Keratinocyte (primary cell): ENCODE measurements at regions not wholly inside any gene's neighbourhood (a gene's known extent, or its start where the extent isn't known, plus 50 kb on each side); places are given as distances from the start of the nearest gene placed in this dataset.

ENCODE experiments used
- DNase-seq: peaks from one replicate; pipeline ENCODE4 v3.0.0-alpha.2; 2011; ENCODE audit warnings: low read depth, missing footprints, low spot score
- FAIRE-seq: peaks from 2 replicates; lab custom pipeline; 2011; peaks lifted over from hg19 to GRCh38; lab: Jason Lieb, UNC
- H2AFZ ChIP-seq: 2 replicates; pipeline ENCODE4 v1.6.0; 2012; ENCODE audit warnings: low read length, control low read depth, inconsistent platforms; ENCODE audit not compliant: control insufficient read depth
- H3K27ac ChIP-seq: 2 replicates; pipeline ENCODE4 v1.5.1; 2011; ENCODE audit warnings: low read length; ENCODE audit not compliant: control insufficient read depth, insufficient read depth
- H3K27me3 ChIP-seq: 3 replicates; pipeline ENCODE4 v1.6.0; 2011; ENCODE audit warnings: low read length; ENCODE audit not compliant: control insufficient read depth, insufficient read depth; ENCODE audit errors: extremely low read depth
- H3K36me3 ChIP-seq, 2 experiments: 2 replicates in 1 of 2; 3 replicates in 1 of 2; pipeline ENCODE4 v1.5.1; 2011; ENCODE audit warnings: low read length in 2 of 2, mild to moderate bottlenecking in 1 of 2; ENCODE audit not compliant: control insufficient read depth in 2 of 2, insufficient read depth in 2 of 2; ENCODE audit errors: extremely low read depth in 1 of 2
- H3K4me1 ChIP-seq: 3 replicates; pipeline ENCODE4 v1.5.1; 2011; ENCODE audit warnings: low read length; ENCODE audit not compliant: control insufficient read depth, insufficient read depth; ENCODE audit errors: extremely low read depth
- H3K4me2 ChIP-seq: 3 replicates; pipeline ENCODE4 v1.6.0; 2011; ENCODE audit warnings: low read depth, low read length; ENCODE audit not compliant: control insufficient read depth, insufficient read depth; ENCODE audit errors: extremely low read depth
- H3K4me3 ChIP-seq, 3 experiments: fragments of 200-600 bp in 1 of 3; sonication (generic) in 1 of 3; 2 replicates in 2 of 3; 3 replicates in 1 of 3; pipeline ENCODE4 v1.5.1; 2011 to 2016; ENCODE audit warnings: low read length in 3 of 3, mild to moderate bottlenecking in 3 of 3, control low read depth in 2 of 3, inconsistent platforms in 1 of 3, low read depth in 1 of 3, mixed read lengths in 1 of 3, mixed run types in 1 of 3, moderate library complexity in 1 of 3; ENCODE audit not compliant: control insufficient read depth in 2 of 3, insufficient read depth in 2 of 3; ENCODE audit errors: extremely low read depth in 1 of 3
- H3K79me2 ChIP-seq: 2 replicates; pipeline ENCODE4 v1.6.0; 2012; ENCODE audit warnings: low read length; ENCODE audit not compliant: control insufficient read depth, insufficient read depth
- H3K9ac ChIP-seq: 3 replicates; pipeline ENCODE4 v1.6.0; 2011; ENCODE audit warnings: low read length; ENCODE audit not compliant: control insufficient read depth, insufficient read depth; ENCODE audit errors: extremely low read depth
- H3K9me1 ChIP-seq: 3 replicates; pipeline ENCODE4 v1.6.0; 2011; ENCODE audit warnings: low read length; ENCODE audit not compliant: control insufficient read depth, insufficient read depth; ENCODE audit errors: extremely low read depth
- H3K9me3 ChIP-seq: 2 replicates; pipeline ENCODE4 v1.5.1; 2012; ENCODE audit warnings: low read depth, low read length; ENCODE audit not compliant: control insufficient read depth
- H4K20me1 ChIP-seq: 3 replicates; pipeline ENCODE4 v1.6.0; 2011; ENCODE audit warnings: low read length; ENCODE audit not compliant: control insufficient read depth, insufficient read depth; ENCODE audit errors: extremely low read depth
- EZH2 ChIP-seq: IDR thresholded peaks from one replicate; pipeline ENCODE4 v1.6.1; 2012; ENCODE audit warnings: inconsistent platforms, mild to moderate bottlenecking, low read length, moderate library complexity
- dilution Hi-C: fragments of 300-500 bp; cut with MboI; formaldehyde crosslinking; loops from one replicate; pipeline ENCODE4 v1.7.0; 2020; ENCODE audit warnings: low sequenced_read_pairs; ENCODE audit not compliant: extremely low pct_ligation_motif_present
- TF ChIP-seq, protein P1 (sequence below), 3 experiments: IDR thresholded peaks in 1 of 3; conservative IDR thresholded peaks in 1 of 3; optimal IDR thresholded peaks in 1 of 3; 2 replicates in 2 of 3; 3 replicates in 1 of 3; pipeline versions ENCODE3 to v1.5.1; 2011; ENCODE audit warnings: low read length in 3 of 3, mild to moderate bottlenecking in 3 of 3, moderate library complexity in 2 of 3, control low read depth in 1 of 3, inconsistent platforms in 1 of 3; ENCODE audit not compliant: insufficient read depth in 2 of 3; ENCODE audit errors: extremely low read depth in 1 of 3

- Histone ChIP-seq H3K79me2 (no peaks in the 10 kb centered on the region), H3K9me1 (no peaks in the 10 kb centered on the region), H2AFZ (no peak overlapping the region), H3K4me2 (no peak overlapping the region), H3K36me3 (no peaks in the 10 kb centered on the region), H3K27me3 (no peaks in the 10 kb centered on the region), H3K9ac (no peak overlapping the region), H3K9me3 (no peaks in the 10 kb centered on the region), H4K20me1 (no peaks in the 10 kb centered on the region), H3K4me1 (no peaks in the 10 kb centered on the region), H3K27ac (no peak overlapping the region), H3K4me3 (no peak overlapping the region)
- dilution Hi-C loops: no loop called here
- DNase-seq (no peak), FAIRE-seq (no peak)
- no peak for TF ChIP-seq EZH2
- TF ChIP-seq, protein P1, sequence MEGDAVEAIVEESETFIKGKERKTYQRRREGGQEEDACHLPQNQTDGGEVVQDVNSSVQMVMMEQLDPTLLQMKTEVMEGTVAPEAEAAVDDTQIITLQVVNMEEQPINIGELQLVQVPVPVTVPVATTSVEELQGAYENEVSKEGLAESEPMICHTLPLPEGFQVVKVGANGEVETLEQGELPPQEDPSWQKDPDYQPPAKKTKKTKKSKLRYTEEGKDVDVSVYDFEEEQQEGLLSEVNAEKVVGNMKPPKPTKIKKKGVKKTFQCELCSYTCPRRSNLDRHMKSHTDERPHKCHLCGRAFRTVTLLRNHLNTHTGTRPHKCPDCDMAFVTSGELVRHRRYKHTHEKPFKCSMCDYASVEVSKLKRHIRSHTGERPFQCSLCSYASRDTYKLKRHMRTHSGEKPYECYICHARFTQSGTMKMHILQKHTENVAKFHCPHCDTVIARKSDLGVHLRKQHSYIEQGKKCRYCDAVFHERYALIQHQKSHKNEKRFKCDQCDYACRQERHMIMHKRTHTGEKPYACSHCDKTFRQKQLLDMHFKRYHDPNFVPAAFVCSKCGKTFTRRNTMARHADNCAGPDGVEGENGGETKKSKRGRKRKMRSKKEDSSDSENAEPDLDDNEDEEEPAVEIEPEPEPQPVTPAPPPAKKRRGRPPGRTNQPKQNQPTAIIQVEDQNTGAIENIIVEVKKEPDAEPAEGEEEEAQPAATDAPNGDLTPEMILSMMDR (optimal IDR thresholded peaks at IDR 0.05 in 1 of 3, IDR thresholded peaks at IDR 0.05 in 1 of 3, conservative IDR thresholded peaks at IDR 0.05 in 1 of 3; ENCODE audit: extremely low read depth in 1 of 3, insufficient read depth in 2 of 3, low read length in 3 of 3): no peak
These were observed 50.6 kb upstream of the SLC45A1 start for GRCh38 chr1:8267307-8267706.

DNA sequence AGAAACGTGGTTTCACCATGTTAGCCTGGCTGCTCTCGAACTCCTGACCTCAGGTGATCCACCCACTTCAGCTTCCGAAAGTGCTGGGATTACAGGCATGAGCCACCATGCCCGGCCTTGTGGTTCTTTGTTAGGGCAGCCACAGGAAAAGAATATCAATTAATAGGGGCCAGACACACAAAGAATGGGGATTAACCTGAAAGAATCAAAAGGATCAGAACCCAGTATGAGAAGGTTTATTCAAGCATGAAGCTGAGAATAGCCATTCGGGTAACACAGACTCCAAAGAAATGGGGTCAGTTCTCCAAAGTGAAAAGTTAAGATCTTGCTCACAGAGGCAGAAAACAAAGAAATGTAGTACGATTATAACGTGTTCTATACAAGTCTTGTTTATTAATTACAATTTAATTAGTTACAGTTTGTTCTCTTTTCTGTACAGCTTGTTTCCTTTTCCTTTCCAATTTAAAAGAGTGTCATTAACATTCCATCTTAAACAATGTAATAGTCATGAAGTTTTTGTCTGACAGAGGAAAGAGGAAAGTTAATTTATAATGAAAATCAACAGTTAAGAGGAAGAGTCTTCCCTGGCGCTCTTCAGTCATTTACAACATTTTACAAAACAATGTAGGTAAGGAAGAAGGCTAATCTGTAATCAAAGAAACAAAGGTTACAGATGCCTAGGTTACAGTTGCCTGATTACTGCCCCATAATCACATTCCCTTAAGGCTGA is 51.3 kb upstream of the SLC45A1 start:
- no peak for FAIRE-seq

More for the DNA sequence above, 51.3 kb upstream of the SLC45A1 start:
- Histone ChIP-seq H3K9ac (no peak overlapping the region), H2AFZ (no peak overlapping the region), H3K9me1 (no peaks in the 10 kb centered on the region), H3K27ac (no peak overlapping the region), H3K27me3 (no peaks in the 10 kb centered on the region), H3K79me2 (no peaks in the 10 kb centered on the region), H3K36me3 (no peaks in the 10 kb centered on the region), H4K20me1 (no peaks in the 10 kb centered on the region), H3K4me3 (no peak overlapping the region), H3K4me2 (no peak overlapping the region), H3K4me1 (no peaks in the 10 kb centered on the region), H3K9me3 (no peaks in the 10 kb centered on the region)
- DNase-seq: no peak
- dilution Hi-C loops: no loop called here
- TF ChIP-seq EZH2: no peak
- TF ChIP-seq, protein P1 (optimal IDR thresholded peaks at IDR 0.05 in 1 of 3, IDR thresholded peaks at IDR 0.05 in 1 of 3, conservative IDR thresholded peaks at IDR 0.05 in 1 of 3; ENCODE audit: extremely low read depth in 1 of 3, insufficient read depth in 2 of 3, low read length in 3 of 3): no peak
